GM12878 (cell line): ENCODE measurements at regions not wholly inside any gene's neighbourhood (a gene's known extent, or its start where the extent isn't known, plus 50 kb on each side); places are given as distances from the start of the nearest gene placed in this dataset.

ENCODE experiments used
- ATAC-seq: fragments of 200-7000 bp; cut with Tn5 transposase; 3 replicates; pipeline ENCODE4 v1.9.1; 2020; ENCODE audit warnings: mild to moderate bottlenecking, moderate library complexity
- BruUV-seq: library from RNA; stranded (reverse); fragments of 400-500 nt; replicated peaks from 2 replicates; lab custom pipeline; 2021; lab: Mats Ljungman, UMichigan
- CTCF ChIA-PET: fragments of 300-600 bp; sonication (Branson Sonifier 250); formaldehyde crosslinking; extraction: SDS; loops from one replicate; lab custom pipeline; 2021; ENCODE audit warnings: inconsistent platforms; lab: Yijun Ruan, JAX
- POLR2A ChIA-PET: fragments of 350-600 bp; formaldehyde crosslinking; extraction: SDS; loops from one replicate; lab custom pipeline; 2021; ENCODE audit warnings: inconsistent platforms; lab: Charles Lee
- RAD21 ChIA-PET: fragments of 300-600 bp; sonication (Branson Sonifier 250); formaldehyde crosslinking; loops from one replicate; lab custom pipeline; 2023; ENCODE audit warnings: antibody characterized with exemption; ENCODE audit not compliant: unreplicated experiment; lab: Charles Lee
- SMC1A ChIA-PET: fragments of 300-600 bp; sonication (Branson Sonifier 250); formaldehyde crosslinking; loops from one replicate; lab custom pipeline; 2023; ENCODE audit not compliant: unreplicated experiment, uncharacterized antibody; lab: Charles Lee
- DNase-seq: peaks from one replicate; pipeline ENCODE4 v3.0.0-alpha.2; 2011; ENCODE audit warnings: low read depth, low spot score
- FAIRE-seq: peaks from 3 replicates; lab custom pipeline; 2011; peaks lifted over from hg19 to GRCh38; lab: Jason Lieb, UNC
- H2AFZ ChIP-seq: 2 replicates; pipeline ENCODE4 v1.6.0; 2011; ENCODE audit warnings: low read depth, low read length, control low read depth; ENCODE audit not compliant: control insufficient read depth
- H3K27ac ChIP-seq: 2 replicates; pipeline ENCODE4 v1.5.1; 2011; ENCODE audit warnings: control low read depth; ENCODE audit not compliant: control insufficient read depth, insufficient read depth
- H3K27me3 ChIP-seq, 2 experiments: replicated peaks in 1 of 2; 2 replicates each; pipeline versions ENCODE4 v1.6.0 to v1.6.1; 2011; ENCODE audit warnings: low read length in 1 of 2; ENCODE audit not compliant: control insufficient read depth in 2 of 2, insufficient read depth in 2 of 2
- H3K36me3 ChIP-seq, 2 experiments: 2 replicates each; pipeline ENCODE4 v1.5.1; 2011; ENCODE audit warnings: low read length in 1 of 2; ENCODE audit not compliant: control insufficient read depth in 2 of 2, insufficient read depth in 2 of 2
- H3K4me1 ChIP-seq: 2 replicates; pipeline ENCODE4 v1.6.1; 2011; ENCODE audit warnings: mild to moderate bottlenecking, low read length, moderate library complexity, mixed read lengths; ENCODE audit not compliant: control insufficient read depth, insufficient read depth
- H3K4me2 ChIP-seq: 2 replicates; pipeline ENCODE4 v1.6.0; 2011; ENCODE audit warnings: control low read depth; ENCODE audit not compliant: control insufficient read depth, insufficient read depth
- H3K4me3 ChIP-seq: fragments of 200-600 bp; sonication (generic); 2 replicates; pipeline ENCODE4 v1.5.1; 2016
- H3K79me2 ChIP-seq: 2 replicates; pipeline ENCODE4 v1.6.0; 2011; ENCODE audit warnings: low read length; ENCODE audit not compliant: control insufficient read depth, insufficient read depth
- H3K9ac ChIP-seq: 2 replicates; pipeline ENCODE4 v1.8.0; 2011; ENCODE audit warnings: low read length, control low read depth, mixed read lengths; ENCODE audit not compliant: control insufficient read depth, insufficient read depth
- H3K9me3 ChIP-seq: replicated peaks from 3 replicates; pipeline ENCODE4 v1.5.1; 2011; ENCODE audit warnings: mild to moderate bottlenecking, low read length; ENCODE audit not compliant: control insufficient read depth, insufficient read depth
- H4K20me1 ChIP-seq: 2 replicates; pipeline ENCODE4 v1.6.0; 2011; ENCODE audit not compliant: control insufficient read depth, insufficient read depth
- ATF2 ChIP-seq: IDR thresholded peaks from 2 replicates; pipeline ENCODE4 v1.6.1; 2012; ENCODE audit warnings: low read length, inconsistent platforms
- BACH1 ChIP-seq: fragments of 450-650 bp; IDR thresholded peaks from 2 replicates; pipeline ENCODE4 v1.6.1; 2017; ENCODE audit warnings: mild to moderate bottlenecking, borderline replicate concordance
- CBX3 ChIP-seq: fragments of 200-600 bp; sonication (generic); IDR thresholded peaks from 2 replicates; pipeline ENCODE4 v1.6.1; 2016; ENCODE audit warnings: low read depth, borderline replicate concordance
- E2F4 ChIP-seq: IDR thresholded peaks from 2 replicates; pipeline ENCODE4 v1.6.1; 2012; ENCODE audit warnings: low read depth, low read length, improper control_type of control experiment
- EP300 ChIP-seq, 2 experiments: fragments of 150-350 bp in 1 of 2; IDR thresholded peaks; 2 replicates each; pipeline ENCODE4 v1.6.1; 2011 to 2012; ENCODE audit warnings: low read depth in 2 of 2, low read length in 2 of 2, borderline replicate concordance in 1 of 2, improper control_type of control experiment in 1 of 2, inconsistent platforms in 1 of 2; ENCODE audit not compliant: control insufficient read depth in 1 of 2
- IRF3 ChIP-seq: fragments of 450-650 bp; IDR thresholded peaks from 2 replicates; pipeline ENCODE4 v1.6.1; 2014; ENCODE audit warnings: mild to moderate bottlenecking
- JUNB ChIP-seq: IDR thresholded peaks from 2 replicates; pipeline ENCODE4 v1.6.1; 2016; ENCODE audit warnings: antibody characterized with exemption, mild to moderate bottlenecking
- POLR2AphosphoS2 ChIP-seq: IDR thresholded peaks from 2 replicates; pipeline ENCODE4 v1.6.1; 2011; ENCODE audit warnings: low read depth, mild to moderate bottlenecking, low read length, improper control_type of control experiment, moderate library complexity
- PRDM15 ChIP-seq: fragments of 450-650 bp; formaldehyde crosslinking; IDR thresholded peaks from 2 replicates; pipeline ENCODE4 v1.4.0; 2020; ENCODE audit warnings: mild to moderate bottlenecking, moderate library complexity
- RCOR1 ChIP-seq: conservative IDR thresholded peaks from 2 replicates; pipeline ENCODE4 v1.6.1; 2012; ENCODE audit warnings: low read depth, low read length, improper control_type of control experiment
- RELA ChIP-seq: fragments of 450-650 bp; IDR thresholded peaks from 2 replicates; pipeline ENCODE4 v1.8.0; 2014; ENCODE audit warnings: borderline replicate concordance; ENCODE audit not compliant: partially characterized antibody
- RUNX3 ChIP-seq: IDR thresholded peaks from 2 replicates; pipeline ENCODE4 v1.6.1; 2012; ENCODE audit warnings: low read length, inconsistent platforms
- TCF3 ChIP-seq: IDR thresholded peaks from 2 replicates; pipeline ENCODE4 v1.6.1; 2012; ENCODE audit warnings: low read depth, mild to moderate bottlenecking, low read length, borderline replicate concordance; ENCODE audit not compliant: insufficient read depth
- ZSCAN29 ChIP-seq: fragments of 450-650 bp; IDR thresholded peaks from 2 replicates; pipeline ENCODE4 v1.6.1; 2017; ENCODE audit warnings: mild to moderate bottlenecking, moderate library complexity
- WGBS: methylation state at CpG from one replicate; pipeline ENCODE4 v1.1.6; 2016; ENCODE audit warnings: low lambda C conversion rate; ENCODE audit not compliant: insufficient replicate concordance, insufficient coverage; ENCODE audit errors: missing lambda C conversion rate; 5-methylcytosine and 5-hydroxymethylcytosine counted together
- in situ Hi-C: fragments of 300-500 bp; cut with MboI; formaldehyde crosslinking; loops from 9 replicates; pipeline ENCODE4 v1.14.3; 2018; ENCODE audit warnings: mixed read lengths
- intact Hi-C: fragments of 100-400 bp; cut with micrococcal nuclease; formaldehyde crosslinking; loops from one replicate; pipeline ENCODE4 v1.14.2; 2022; ENCODE audit not compliant: unreplicated experiment

GRCh38 chr18:42341423-42341822, 386.4 kb downstream of the PIK3C3 start (continued):
- TF ChIP-seq PRDM15 (CRISPR knock-in tag): no peak
- TF ChIP-seq TCF3: no peak
- no peak for TF ChIP-seq POLR2AphosphoS2
- no peak for TF ChIP-seq E2F4
- TF ChIP-seq, all 136 proteins: peak for 0

GRCh38 chr18:42348722-42349121, 393.7 kb downstream of the PIK3C3 start:
- Histone ChIP-seq H3K9me3 (no peaks in the 10 kb centered on the region), H4K20me1 (no peaks in the 10 kb centered on the region), H3K9ac (no peak overlapping the region), H3K4me3 (no peak overlapping the region), H3K27me3 (no peaks in the 10 kb centered on the region), H3K4me2 (no peak overlapping the region), H3K27ac (no peak overlapping the region), H3K36me3 (no peaks in the 10 kb centered on the region), H3K4me1 (no peaks in the 10 kb centered on the region), H2AFZ (no peak overlapping the region), H3K79me2 (no peaks in the 10 kb centered on the region)
- FAIRE-seq (no peak), DNase-seq (no peak), ATAC-seq (no peak)
- WGBS: 18% methylated on average over 5 of the region's 5 CpGs
- ChIA-PET POLR2A (no interaction called here), SMC1A (interaction anchor here (0.5 to 2.6 kb wide), 2 partner anchors 19 to 38 kb away, joined by 3 to 8 read pairs; no protein-coding TSS in a partner anchor), RAD21 (no interaction called here), CTCF (no interaction called here)
- in situ Hi-C loops (no loop called here), intact Hi-C loops (no loop called here)
- BruUV-seq: no TSS peak
- no peak for TF ChIP-seq ATF2
- TF ChIP-seq ZSCAN29: no peak
- TF ChIP-seq IRF3: no peak
- no peak for TF ChIP-seq JUNB
- TF ChIP-seq RELA: no peak
- no peak for TF ChIP-seq EP300 (IDR thresholded peaks at IDR 0.05; ENCODE audit: borderline replicate concordance in 1 of 2, control insufficient read depth in 1 of 2, low read depth in 2 of 2, low read length in 2 of 2)
- TF ChIP-seq CBX3: no peak
- TF ChIP-seq RCOR1: no peak
- no peak for TF ChIP-seq RUNX3
- TF ChIP-seq BACH1: no peak
